RWPE1 (cell line): ENCODE measurements at regions not wholly inside any gene's neighbourhood (a gene's known extent, or its start where the extent isn't known, plus 50 kb on each side); places are given as distances from the start of the nearest gene placed in this dataset.
"Not testable (repeated sequence)": the region's sequence is repeated elsewhere in the genome, so short reads cannot be mapped to it uniquely, and the experiment has no call there.

Experiments
- CTCF ChIA-PET: fragments of 350-600 bp; sonication (Branson Sonifier 250); formaldehyde crosslinking; extraction: SDS; loops from one replicate; lab custom pipeline; 2021; lab: Yijun Ruan, JAX
- POLR2A ChIA-PET: fragments of 400-600 bp; formaldehyde crosslinking; extraction: SDS; loops from one replicate; lab custom pipeline; 2020; ENCODE audit warnings: antibody characterized with exemption; ENCODE audit not compliant: low non-redundant PET; lab: Yijun Ruan, JAX
- DNase-seq: peaks from one replicate; pipeline ENCODE4 v3.0.0; 2012; ENCODE audit warnings: low spot score
- H3K27ac ChIP-seq: fragments of 450-650 bp; 2 replicates; pipeline ENCODE4 v1.5.1; 2017
- CTCF ChIP-seq: fragments of 450-650 bp; conservative IDR thresholded peaks from 2 replicates; pipeline ENCODE4 v1.5.1; 2017; ENCODE audit warnings: low read depth, mild to moderate bottlenecking

DNA sequence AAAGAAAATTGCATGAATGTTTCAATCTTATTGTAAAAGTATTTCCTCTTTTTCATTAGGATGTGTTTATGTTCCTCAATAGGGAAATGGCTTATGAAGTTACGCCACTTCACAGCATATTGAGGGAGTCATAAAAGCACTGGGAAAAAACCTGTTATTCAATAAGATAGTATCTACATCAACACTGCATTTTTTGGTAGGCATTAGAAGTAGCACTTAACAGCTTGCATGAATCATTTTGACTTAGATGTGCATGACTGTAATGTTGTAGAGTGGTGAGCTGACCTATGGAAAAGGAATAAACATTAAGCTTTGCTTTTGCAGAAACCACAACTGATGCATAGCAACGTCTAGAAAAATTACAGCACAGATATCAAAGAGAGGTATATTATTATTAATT is 111.2 kb upstream of the GRXCR1 start:
- H3K27ac ChIP-seq, result no peak overlapping the region
- no peak for TF ChIP-seq CTCF
- CTCF ChIA-PET, result no interaction called here
- no peak for DNase-seq
- POLR2A ChIA-PET, result no interaction called here

DNA sequence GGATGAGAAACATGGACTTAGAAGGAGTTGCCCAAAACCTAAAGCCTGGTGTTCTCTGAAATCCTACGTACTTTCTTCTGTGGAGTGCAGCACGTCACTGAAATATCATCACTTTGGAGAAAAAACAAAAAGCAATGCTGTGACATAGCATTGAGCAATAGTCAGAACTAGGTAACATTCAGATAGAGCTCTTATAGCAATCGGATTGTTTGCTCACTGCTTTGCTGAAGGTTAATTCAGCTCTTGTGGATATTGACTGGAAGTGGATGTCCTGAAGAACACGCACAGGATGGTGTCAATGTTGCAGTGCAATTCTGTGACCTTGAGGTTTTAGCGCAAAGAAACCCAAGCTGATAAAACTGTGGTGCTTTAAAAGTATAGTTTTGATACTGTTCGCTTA is 114.2 kb upstream of the GRXCR1 start:
- TF ChIP-seq CTCF, result no peak
- ChIA-PET POLR2A (no interaction called here), CTCF (interaction anchor here (0.5 to 0.9 kb wide), 2 partner anchors 9 to 18 kb away, joined by 3 read pairs; no protein-coding TSS in a partner anchor)
- no peak overlapping the region for H3K27ac ChIP-seq
- no peak for DNase-seq

DNA sequence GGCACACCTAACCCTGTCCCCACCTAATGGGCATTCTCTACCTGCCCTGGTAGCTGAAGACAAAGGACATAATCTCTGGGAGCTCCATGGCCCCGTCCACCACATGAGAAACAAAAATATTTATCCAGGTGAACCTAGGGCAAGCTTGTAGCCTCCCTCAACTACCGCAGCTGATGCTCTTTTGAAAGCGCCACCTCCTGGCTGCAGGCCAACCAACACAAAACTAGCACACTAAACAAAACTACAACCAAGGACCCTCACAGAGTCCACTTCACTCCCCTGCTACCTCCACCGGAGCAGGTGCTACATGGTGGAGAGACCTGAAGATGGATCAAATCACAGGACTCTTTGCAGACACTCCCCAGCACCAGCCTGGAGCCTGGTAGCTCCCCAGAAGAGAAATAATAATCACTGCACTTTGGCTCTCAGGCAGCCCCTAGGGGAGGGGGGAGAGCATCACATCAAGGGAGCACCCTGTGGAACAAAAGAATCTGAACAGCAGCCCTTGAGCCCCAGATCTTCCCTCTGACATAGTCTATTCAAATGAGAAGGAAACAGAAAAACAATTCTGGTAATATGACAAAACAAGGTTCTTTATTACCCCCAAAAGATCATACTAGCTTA is 111.3 kb upstream of the ATP8A1 start:
- ChIA-PET CTCF (no interaction called here), POLR2A (no interaction called here)
- no peak for DNase-seq
- no peak for TF ChIP-seq CTCF
- no peak overlapping the region for H3K27ac ChIP-seq

DNA sequence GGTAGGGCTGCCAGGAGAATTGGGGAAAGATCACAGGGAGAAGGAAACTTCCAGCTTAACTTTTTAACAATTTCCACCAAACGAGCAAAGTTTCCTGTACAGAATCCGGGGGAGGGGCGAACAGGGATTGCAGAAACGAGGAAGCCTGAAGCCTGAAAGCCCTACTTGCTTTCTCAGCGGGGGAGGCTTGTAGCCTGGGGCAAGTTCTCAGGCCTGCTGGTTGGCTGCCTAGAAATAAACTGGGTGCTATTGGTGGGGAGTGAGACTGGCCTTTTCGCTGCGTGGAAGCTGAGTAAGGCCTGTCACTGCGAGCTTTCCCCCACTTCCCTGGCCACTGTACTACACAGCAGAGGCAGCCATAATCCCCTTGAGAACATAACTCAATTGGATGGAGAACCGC is 110.8 kb upstream of the ATP8A1 start:
- ChIA-PET POLR2A (no interaction called here), CTCF (interaction anchor here (1.0 kb wide), 1 partner anchor 18 kb away, joined by 5 read pairs; no protein-coding TSS in a partner anchor)
- no peak for TF ChIP-seq CTCF
- no peak for DNase-seq
- no peak overlapping the region for H3K27ac ChIP-seq

- POLR2A ChIA-PET, result no interaction called here
- no peak overlapping the region for H3K27ac ChIP-seq
- DNase-seq, result no peak
- CTCF ChIA-PET, result no interaction called here
- TF ChIP-seq CTCF, result no peak
These were observed 104.9 kb upstream of the ATP8A1 start for GRCh38 chr4:42761804-42762203.

- DNase-seq, H3K27ac ChIP-seq, POLR2A ChIA-PET, CTCF ChIA-PET: not testable (repeated sequence)
These were observed 98.1 kb upstream of the ATP8A1 start for GRCh38 chr4:42754965-42755364.

- no peak overlapping the region for H3K27ac ChIP-seq
- no peak for DNase-seq
- ChIA-PET CTCF (no interaction called here), POLR2A (no interaction called here)
- TF ChIP-seq CTCF, result no peak
These were observed 94.7 kb upstream of the ATP8A1 start for GRCh38 chr4:42751587-42751986.
